Brain microvascular endothelial cell (primary cell): ENCODE measurements at regions not wholly inside any gene's neighbourhood (a gene's known extent, or its start where the extent isn't known, plus 50 kb on each side); places are given as distances from the start of the nearest gene placed in this dataset.
"Not testable (repeated sequence)": the region's sequence is repeated elsewhere in the genome, so short reads cannot be mapped to it uniquely, and the experiment has no call there.

Experiments
- DNase-seq: peaks from one replicate; pipeline ENCODE4 v3.0.0-alpha.2; 2020
- H3K27ac ChIP-seq: fragments of 250-450 bp; sonication (Bioruptor Pico); 2 replicates; pipeline ENCODE4 v1.5.1; 2020; ENCODE audit warnings: mild to moderate bottlenecking, moderate library complexity
- H3K27me3 ChIP-seq: fragments of 250-450 bp; sonication (Bioruptor Pico); replicated peaks from 2 replicates; pipeline ENCODE4 v1.5.1; 2020; ENCODE audit warnings: mild to moderate bottlenecking
- H3K36me3 ChIP-seq: fragments of 250-450 bp; sonication (Bioruptor Pico); replicated peaks from 2 replicates; pipeline ENCODE4 v1.5.1; 2020; ENCODE audit warnings: mild to moderate bottlenecking
- H3K4me3 ChIP-seq: 2 replicates; pipeline ENCODE4 v1.5.1; 2011; ENCODE audit warnings: low read depth, mild to moderate bottlenecking, control low read depth, low read length, moderate library complexity
- CTCF ChIP-seq: IDR thresholded peaks from 2 replicates; pipeline ENCODE4 v1.5.1; 2011; ENCODE audit warnings: low read depth, mild to moderate bottlenecking, moderate library complexity, low read length, control low read depth, inconsistent platforms; ENCODE audit errors: missing control alignments
- in situ Hi-C: cut with HindIII; loops from 2 replicates; pipeline ENCODE4 v1.10.0; 2017; ENCODE audit warnings: low sequenced_read_pairs, low pct_ligation_motif_present

DNA sequence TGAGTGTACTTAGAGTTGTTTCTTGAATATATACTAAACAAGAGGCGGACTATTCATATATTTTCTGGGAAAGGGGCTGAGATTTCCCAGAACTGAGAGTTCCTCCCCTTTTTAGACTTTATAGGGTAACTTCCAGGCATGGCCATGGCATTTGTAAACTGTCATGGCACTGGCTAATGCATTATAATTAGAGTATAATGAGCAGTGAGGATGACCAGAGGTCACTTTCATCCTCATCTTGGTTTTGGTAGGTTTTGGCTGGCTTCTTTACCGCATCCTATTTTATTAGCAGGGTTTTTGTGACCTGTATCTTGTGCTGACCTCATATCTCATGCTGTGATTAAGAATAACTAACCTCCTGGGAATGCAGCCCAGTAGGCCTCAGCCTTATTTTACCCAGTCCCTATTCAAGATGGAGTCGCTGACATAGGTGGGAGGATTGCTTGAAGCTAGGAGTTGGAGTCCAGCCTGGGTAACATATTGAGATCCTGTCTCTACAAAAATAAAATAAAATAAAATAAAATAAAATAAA is 91.4 kb downstream of the MOBP start:
- no peak for DNase-seq
- Histone ChIP-seq H3K27me3 (no peaks in the 10 kb centered on the region), H3K36me3 (no peaks in the 10 kb centered on the region), H3K27ac (no peak overlapping the region), H3K4me3 (no peak overlapping the region)
- in situ Hi-C loops: no loop called here
- TF ChIP-seq CTCF: no peak

GRCh38 chr3:39559543-39559942 is 92.1 kb downstream of the MOBP start:
- TF ChIP-seq CTCF: no peak
- in situ Hi-C loops: no loop called here
- Histone ChIP-seq H3K36me3 (no peaks in the 10 kb centered on the region), H3K27me3 (no peaks in the 10 kb centered on the region), H3K4me3 (no peak overlapping the region), H3K27ac (no peak overlapping the region)
- DNase-seq: no peak

DNA sequence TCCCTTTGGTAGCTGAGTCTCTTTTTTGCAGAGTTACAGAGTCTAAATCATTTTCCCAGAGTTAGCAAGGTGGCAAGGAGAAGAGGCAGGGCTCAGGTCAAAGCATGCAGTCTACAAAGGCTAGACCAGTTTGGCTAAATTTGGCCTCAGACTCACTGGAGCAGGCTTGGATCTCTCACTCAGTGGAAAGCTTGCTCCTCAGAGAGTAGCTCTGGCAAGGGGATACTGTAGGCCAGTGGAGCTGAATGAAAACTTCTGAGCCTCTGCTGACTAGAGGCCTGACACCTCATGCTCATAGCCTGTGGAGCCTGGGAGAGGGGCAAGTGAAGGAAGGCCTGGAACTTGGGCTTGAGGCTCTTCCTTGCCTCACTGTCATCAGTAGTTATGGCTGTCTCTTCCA is 101.0 kb downstream of the MOBP start:
- no peaks in the 10 kb centered on the region for H3K27me3 ChIP-seq
- no peak overlapping the region for H3K4me3 ChIP-seq
- H3K27ac ChIP-seq: no peak overlapping the region
- H3K36me3 ChIP-seq: no peaks in the 10 kb centered on the region
- no peak for TF ChIP-seq CTCF
- in situ Hi-C loops: no loop called here
- DNase-seq: no peak

GRCh38 chr3:39569095-39569494 is 101.6 kb downstream of the MOBP start:
- DNase-seq: no peak
- H3K27ac ChIP-seq: no peak overlapping the region
- H3K36me3 ChIP-seq: no peaks in the 10 kb centered on the region
- H3K27me3 ChIP-seq: no peaks in the 10 kb centered on the region
- TF ChIP-seq CTCF: no peak
- no peak overlapping the region for H3K4me3 ChIP-seq
- in situ Hi-C loops: no loop called here

- in situ Hi-C loops: no loop called here
- Histone ChIP-seq H3K27ac (no peak overlapping the region), H3K36me3 (no peaks in the 10 kb centered on the region), H3K4me3 (no peak overlapping the region), H3K27me3 (no peaks in the 10 kb centered on the region)
- no peak for DNase-seq
- TF ChIP-seq CTCF: no peak
These were observed 105.9 kb downstream of the MOBP start for GRCh38 chr3:39573392-39573791.

GRCh38 chr3:39577541-39577940 is 110.1 kb downstream of the MOBP start:
- DNase-seq: no peak
- H3K27ac ChIP-seq: no peak overlapping the region
- TF ChIP-seq CTCF: no peak
- in situ Hi-C loops: no loop called here
- no peak overlapping the region for H3K4me3 ChIP-seq
- H3K27me3 ChIP-seq: no peaks in the 10 kb centered on the region
- H3K36me3 ChIP-seq: no peaks in the 10 kb centered on the region

GRCh38 chr3:39586215-39586614 is 118.7 kb downstream of the MOBP start:
- H3K4me3 ChIP-seq, H3K27me3 ChIP-seq, H3K36me3 ChIP-seq, in situ Hi-C loops, DNase-seq, H3K27ac ChIP-seq: not testable (repeated sequence)
